Endodermal cell (in vitro differentiated cells): ENCODE measurements at regions not wholly inside any gene's neighbourhood (a gene's known extent, or its start where the extent isn't known, plus 50 kb on each side); places are given as distances from the start of the nearest gene placed in this dataset.
A peak's percentile ranks its signal among the peaks of the same experiment; 100 is the strongest.

Experiments
- DNase-seq: peaks from one replicate; pipeline ENCODE4 v3.0.0-alpha.2; 2017
- H3K27ac ChIP-seq: 2 replicates; pipeline ENCODE4 v1.5.1; 2013; ENCODE audit warnings: mild to moderate bottlenecking, low read depth, low read length, moderate library complexity
- H3K27me3 ChIP-seq: 2 replicates; pipeline ENCODE4 v1.6.1; 2013; ENCODE audit warnings: mild to moderate bottlenecking, low read length, moderate library complexity; ENCODE audit not compliant: insufficient read depth, control insufficient read depth, poor library complexity, severe bottlenecking
- H3K36me3 ChIP-seq: 2 replicates; pipeline ENCODE4 v1.7.0; 2013; ENCODE audit warnings: mild to moderate bottlenecking, low read length, moderate library complexity; ENCODE audit not compliant: control insufficient read depth, insufficient read depth
- H3K4me1 ChIP-seq: one replicate; pipeline ENCODE4 v1.7.0; 2013; ENCODE audit warnings: low read length; ENCODE audit not compliant: control insufficient read depth, insufficient read depth
- H3K4me3 ChIP-seq: 2 replicates; pipeline ENCODE4 v1.5.1; 2013; ENCODE audit warnings: mild to moderate bottlenecking, low read length, moderate library complexity
- H3K9ac ChIP-seq: 2 replicates; pipeline ENCODE4 v1.6.1; 2013; ENCODE audit warnings: mild to moderate bottlenecking, low read length, moderate library complexity; ENCODE audit not compliant: poor library complexity, severe bottlenecking; ENCODE audit errors: extremely low read depth
- H3K9me3 ChIP-seq: 2 replicates; pipeline ENCODE4 v1.6.1; 2013; ENCODE audit warnings: mild to moderate bottlenecking, low read length, moderate library complexity; ENCODE audit not compliant: control insufficient read depth
- H3K27ac Mint-ChIP-seq: 2 replicates; pipeline ENCODE4 v1.8.0; 2020; ENCODE audit warnings: mixed read lengths
- H3K27me3 Mint-ChIP-seq: 2 replicates; pipeline ENCODE4 v1.8.0; 2021; ENCODE audit warnings: mild to moderate bottlenecking, mixed read lengths; ENCODE audit not compliant: insufficient read depth
- H3K36me3 Mint-ChIP-seq: 2 replicates; pipeline ENCODE4 v1.8.0; 2020; ENCODE audit warnings: low read depth, mixed read lengths
- H3K4me1 Mint-ChIP-seq: 2 replicates; pipeline ENCODE4 v1.8.0; 2020; ENCODE audit warnings: mixed read lengths
- H3K4me3 Mint-ChIP-seq: 2 replicates; pipeline ENCODE4 v1.8.0; 2020; ENCODE audit warnings: mild to moderate bottlenecking, moderate library complexity, mixed read lengths
- H3K9me3 Mint-ChIP-seq: 2 replicates; pipeline ENCODE4 v1.8.0; 2020; ENCODE audit warnings: mild to moderate bottlenecking, mixed read lengths
- CTCF ChIP-seq: fragments of 200-600 bp; sonication (generic); conservative IDR thresholded peaks from 2 replicates; pipeline ENCODE4 v1.5.0; 2021; ENCODE audit warnings: antibody characterized with exemption, mild to moderate bottlenecking
- WGBS, 2 experiments: methylation state at CpG; one replicate each; pipeline versions ENCODE4 v1.1.5 to v1.1.7; 2013; ENCODE audit warnings: missing lambda C conversion rate in 2 of 2, mixed read lengths in 1 of 2; ENCODE audit not compliant: insufficient coverage in 1 of 2, insufficient read length in 1 of 2; 5-methylcytosine and 5-hydroxymethylcytosine counted together

DNA sequence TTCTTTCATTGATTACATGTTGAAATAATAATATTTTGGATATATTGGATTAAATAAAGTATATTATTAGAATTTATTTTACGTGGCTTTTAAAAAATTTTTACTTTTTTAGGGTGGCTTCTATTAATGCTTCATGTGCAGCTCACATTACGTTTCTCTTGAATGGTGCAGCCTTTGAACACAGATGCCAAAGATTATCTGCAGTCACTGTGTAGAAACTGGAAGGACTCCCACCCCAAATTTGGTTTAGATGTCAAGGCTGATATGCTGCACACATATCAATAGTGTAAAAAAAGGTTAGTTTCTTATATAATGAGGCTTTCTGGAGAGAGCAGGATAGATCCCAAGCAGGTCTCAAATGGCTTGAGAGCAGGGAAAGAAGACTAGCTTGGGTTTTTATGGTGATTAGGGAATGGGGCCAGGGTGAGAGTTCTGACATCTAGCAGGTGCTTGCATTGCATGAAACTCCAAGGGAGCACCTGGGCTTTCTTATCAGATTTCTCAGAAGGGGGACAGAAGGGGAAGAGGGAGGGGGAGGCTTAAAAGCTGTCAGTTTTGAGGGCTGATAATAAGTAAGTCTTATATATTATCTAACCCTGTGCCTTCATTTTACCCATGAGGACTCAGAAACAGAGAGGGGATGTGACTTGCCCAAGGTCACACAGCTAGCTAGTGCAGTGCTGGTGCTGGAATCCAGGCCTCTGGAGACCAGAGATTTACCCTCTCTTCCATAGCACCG lies 89.6 kb downstream of the CHST2 start:
- no peak for DNase-seq
- H3K9me3 ChIP-seq = no peaks in the 10 kb centered on the region
- H3K27ac ChIP-seq = no peak overlapping the region
- H3K4me1 ChIP-seq = no peaks in the 10 kb centered on the region
- no peak overlapping the region for H3K27ac Mint-ChIP-seq
- no peaks in the 10 kb centered on the region for H3K27me3 Mint-ChIP-seq
- H3K36me3 Mint-ChIP-seq = no peaks in the 10 kb centered on the region
- no peak overlapping the region for H3K9ac ChIP-seq
- TF ChIP-seq CTCF = no peak
- peaks cover 6% of the 10 kb centered on the region for H3K4me1 Mint-ChIP-seq
- H3K36me3 ChIP-seq = no peaks in the 10 kb centered on the region
- H3K9me3 Mint-ChIP-seq = peaks cover 3% of the 10 kb centered on the region
- 88 to 100% methylated on average over 2 to 3 of the region's 3 CpGs for WGBS, 2 experiments
- H3K4me3 ChIP-seq = no peak overlapping the region
- H3K27me3 ChIP-seq = no peaks in the 10 kb centered on the region
- H3K4me3 Mint-ChIP-seq = no peak overlapping the region

DNA sequence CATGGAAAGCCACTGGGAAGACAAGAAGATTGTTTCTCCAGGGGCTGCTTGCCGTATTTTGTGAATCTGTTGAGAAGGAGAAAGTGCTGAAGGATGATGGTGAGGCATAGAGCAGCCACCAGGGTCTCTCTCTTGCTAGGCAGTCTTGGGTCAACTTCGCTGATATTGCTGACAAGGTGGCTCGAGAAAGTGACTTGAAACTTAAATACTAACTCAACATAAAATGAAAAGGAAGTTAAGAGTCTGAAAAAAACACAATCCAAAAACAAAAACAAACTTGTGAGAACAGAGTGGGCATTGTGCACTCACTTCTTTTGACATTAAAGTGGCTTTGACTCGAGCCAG lies 90.1 kb downstream of the CHST2 start:
- no peak overlapping the region for H3K9ac ChIP-seq
- peaks cover 3% of the 10 kb centered on the region for H3K9me3 Mint-ChIP-seq
- H3K4me3 ChIP-seq = no peak overlapping the region
- no peaks in the 10 kb centered on the region for H3K4me1 ChIP-seq
- TF ChIP-seq CTCF = peak; percentile 51
- H3K27me3 Mint-ChIP-seq = no peaks in the 10 kb centered on the region
- H3K27me3 ChIP-seq = no peaks in the 10 kb centered on the region
- H3K36me3 Mint-ChIP-seq = no peaks in the 10 kb centered on the region
- 82 to 88% methylated on average over 2 to 4 of the region's 4 CpGs for WGBS, 2 experiments
- no peak for DNase-seq
- H3K4me1 Mint-ChIP-seq = peaks cover 6% of the 10 kb centered on the region
- H3K27ac ChIP-seq = no peak overlapping the region
- H3K9me3 ChIP-seq = no peaks in the 10 kb centered on the region
- H3K27ac Mint-ChIP-seq = no peak overlapping the region
- H3K4me3 Mint-ChIP-seq = no peak overlapping the region
- H3K36me3 ChIP-seq = no peaks in the 10 kb centered on the region

GRCh38 chr3:143210141-143210540 lies 90.6 kb downstream of the CHST2 start:
- no peaks in the 10 kb centered on the region for H3K36me3 Mint-ChIP-seq
- H3K4me1 ChIP-seq = no peaks in the 10 kb centered on the region
- H3K4me1 Mint-ChIP-seq = peaks cover 6% of the 10 kb centered on the region
- H3K27me3 ChIP-seq = no peaks in the 10 kb centered on the region
- H3K9me3 Mint-ChIP-seq = peaks cover 3% of the 10 kb centered on the region
- H3K27ac Mint-ChIP-seq = no peak overlapping the region
- no peak for TF ChIP-seq CTCF
- H3K27me3 Mint-ChIP-seq = no peaks in the 10 kb centered on the region
- no peak overlapping the region for H3K9ac ChIP-seq
- WGBS, 2 experiments = 96 to 100% methylated on average over 1 to 2 of the region's 2 CpGs
- H3K36me3 ChIP-seq = no peaks in the 10 kb centered on the region
- no peak overlapping the region for H3K4me3 Mint-ChIP-seq
- no peak overlapping the region for H3K4me3 ChIP-seq
- no peak overlapping the region for H3K27ac ChIP-seq
- DNase-seq = no peak
- H3K9me3 ChIP-seq = no peaks in the 10 kb centered on the region
